ENCODE measurements at regions not wholly inside any gene's neighbourhood (a gene's known extent, or its start where the extent isn't known, plus 50 kb on each side); places are given as distances from the start of the nearest gene placed in this dataset.

DNA sequence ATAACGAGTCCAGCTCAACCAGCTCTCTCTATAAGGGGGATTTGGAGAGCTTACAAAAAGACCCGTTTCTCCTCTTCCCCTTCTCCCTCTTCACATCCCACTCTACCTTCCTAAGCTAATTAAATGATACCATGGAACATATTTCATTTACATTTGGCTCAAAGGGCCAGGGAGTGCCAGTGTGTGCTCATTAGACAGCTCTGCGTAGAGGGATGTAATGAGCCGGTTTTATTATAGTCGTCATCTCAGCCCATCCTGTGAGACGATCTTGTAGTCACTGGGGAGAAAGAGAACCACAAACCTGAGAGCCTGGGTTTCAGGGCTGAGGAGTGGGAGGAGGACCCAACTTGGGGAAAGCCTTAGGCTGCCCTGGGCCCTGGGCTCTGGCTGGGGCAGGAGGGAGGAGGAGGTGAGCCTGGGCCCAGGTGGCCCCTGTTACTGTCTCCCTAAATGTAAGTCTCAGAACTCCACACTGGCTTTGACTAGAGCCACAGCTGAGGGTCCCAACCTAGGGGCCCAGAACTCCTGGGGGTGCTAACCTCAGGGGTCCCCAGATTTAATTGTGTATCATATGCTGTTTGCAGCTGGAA is 354.6 kb downstream of the MATN1 start:
- ChIA-PET POLR2A (no interaction called here), CTCF (interaction anchor here (2.8 to 4.9 kb wide), 2 partner anchors 11 to 15 kb away, joined by 10 to 34 read pairs; no protein-coding TSS in a partner anchor)
- TF ChIP-seq, protein P1, sequence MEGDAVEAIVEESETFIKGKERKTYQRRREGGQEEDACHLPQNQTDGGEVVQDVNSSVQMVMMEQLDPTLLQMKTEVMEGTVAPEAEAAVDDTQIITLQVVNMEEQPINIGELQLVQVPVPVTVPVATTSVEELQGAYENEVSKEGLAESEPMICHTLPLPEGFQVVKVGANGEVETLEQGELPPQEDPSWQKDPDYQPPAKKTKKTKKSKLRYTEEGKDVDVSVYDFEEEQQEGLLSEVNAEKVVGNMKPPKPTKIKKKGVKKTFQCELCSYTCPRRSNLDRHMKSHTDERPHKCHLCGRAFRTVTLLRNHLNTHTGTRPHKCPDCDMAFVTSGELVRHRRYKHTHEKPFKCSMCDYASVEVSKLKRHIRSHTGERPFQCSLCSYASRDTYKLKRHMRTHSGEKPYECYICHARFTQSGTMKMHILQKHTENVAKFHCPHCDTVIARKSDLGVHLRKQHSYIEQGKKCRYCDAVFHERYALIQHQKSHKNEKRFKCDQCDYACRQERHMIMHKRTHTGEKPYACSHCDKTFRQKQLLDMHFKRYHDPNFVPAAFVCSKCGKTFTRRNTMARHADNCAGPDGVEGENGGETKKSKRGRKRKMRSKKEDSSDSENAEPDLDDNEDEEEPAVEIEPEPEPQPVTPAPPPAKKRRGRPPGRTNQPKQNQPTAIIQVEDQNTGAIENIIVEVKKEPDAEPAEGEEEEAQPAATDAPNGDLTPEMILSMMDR (IDR thresholded peaks at IDR 0.05; ENCODE audit: insufficient read depth, low read depth, low read length): no peak
- Histone ChIP-seq H3K4me3 (ENCODE audit: low read depth, low read length) (no peak overlapping the region), H3K27me3 (ENCODE audit: control insufficient read depth, insufficient read depth, low read length) (peaks cover 2% of the 10 kb centered on the region; the same call in 1 of the 2 replicates), H3K36me3 (ENCODE audit: control insufficient read depth, insufficient read depth, low read length) (no peaks in the 10 kb centered on the region)
- DNase-seq (ENCODE audit: low read depth): no peak

DNA sequence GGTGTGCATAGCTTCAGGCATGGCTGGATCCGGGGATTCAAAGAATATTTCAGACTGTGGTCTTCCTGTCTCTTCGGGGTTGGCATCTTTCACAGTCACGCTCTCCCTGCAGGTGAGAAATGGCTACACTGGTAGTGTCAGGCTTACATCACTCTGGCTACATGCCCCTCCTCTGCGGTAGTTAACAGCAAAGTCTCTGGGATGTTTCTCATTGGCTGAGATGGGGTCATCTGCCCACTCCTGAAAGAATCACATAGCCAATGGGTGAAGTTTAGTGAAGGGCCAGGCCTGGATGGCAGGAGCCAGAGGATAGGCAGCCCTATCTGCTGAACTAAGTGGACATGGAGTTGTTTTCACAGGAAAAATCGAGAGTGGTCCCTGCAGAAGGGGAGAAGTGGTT is 356.5 kb downstream of the MATN1 start:
- DNase-seq (ENCODE audit: low read depth): no peak
- H3K27me3 ChIP-seq (ENCODE audit: control insufficient read depth, insufficient read depth, low read length): peaks cover 2% of the 10 kb centered on the region; the same call in 1 of the 2 replicates
- H3K4me3 ChIP-seq (ENCODE audit: low read depth, low read length): no peak overlapping the region
- ChIA-PET CTCF (interaction anchor here (1.7 to 4.9 kb wide), 2 partner anchors 13 kb away, joined by 5 to 34 read pairs; no protein-coding TSS in a partner anchor), POLR2A (no interaction called here)
- no peaks in the 10 kb centered on the region for H3K36me3 ChIP-seq (ENCODE audit: control insufficient read depth, insufficient read depth, low read length)
- TF ChIP-seq, protein P1 (IDR thresholded peaks at IDR 0.05; ENCODE audit: insufficient read depth, low read depth, low read length): no peak

DNA sequence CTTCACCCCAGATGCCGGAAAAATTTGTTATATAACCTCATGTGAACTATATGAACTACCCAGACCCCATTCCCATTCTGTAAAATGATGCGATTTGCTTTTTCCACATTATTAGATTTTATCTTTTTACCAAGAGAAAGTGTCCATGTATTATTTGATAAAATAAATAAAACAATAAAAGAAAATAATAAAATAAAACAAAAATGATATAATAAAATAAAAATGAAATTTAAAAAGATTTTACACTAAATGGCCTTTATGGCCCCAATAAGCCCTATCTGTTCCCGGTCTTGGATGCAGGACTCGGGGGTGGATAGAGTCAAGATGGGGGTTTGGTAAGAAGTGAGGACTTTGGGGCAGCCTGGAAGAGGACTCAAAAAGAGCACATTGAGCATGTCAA is 357.2 kb downstream of the MATN1 start:
- H3K27me3 ChIP-seq (ENCODE audit: control insufficient read depth, insufficient read depth, low read length): peaks cover 2% of the 10 kb centered on the region; the same call in 1 of the 2 replicates
- DNase-seq (ENCODE audit: low read depth): no peak
- H3K4me3 ChIP-seq (ENCODE audit: low read depth, low read length): no peak overlapping the region
- CTCF ChIA-PET: interaction anchor here (1.7 to 5.6 kb wide), 2 partner anchors 13 to 14 kb away, joined by 5 to 33 read pairs; no protein-coding TSS in a partner anchor
- TF ChIP-seq, protein P1 (IDR thresholded peaks at IDR 0.05; ENCODE audit: insufficient read depth, low read depth, low read length): no peak
- H3K36me3 ChIP-seq (ENCODE audit: control insufficient read depth, insufficient read depth, low read length): no peaks in the 10 kb centered on the region
- POLR2A ChIA-PET: no interaction called here

DNA sequence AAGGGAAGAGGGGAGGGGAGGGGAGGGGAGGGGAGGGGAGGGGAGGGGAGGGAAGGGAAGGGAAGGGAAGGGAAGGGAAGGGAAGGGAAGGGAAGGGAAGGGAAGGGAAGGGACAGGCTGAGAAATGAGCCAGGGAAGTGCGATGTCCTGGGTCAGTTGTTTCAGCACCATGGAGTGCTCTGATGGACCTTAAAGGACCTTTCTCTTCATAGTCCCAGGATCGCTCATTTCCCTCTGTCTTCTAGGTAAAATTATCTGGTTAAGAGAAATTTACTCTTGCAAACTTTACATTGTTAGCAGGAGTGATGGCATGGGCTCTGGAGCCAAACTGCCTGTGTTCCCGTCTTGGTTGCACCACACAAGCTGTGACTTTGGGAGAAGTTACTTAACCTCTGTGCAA is 357.8 kb downstream of the MATN1 start:
- no peaks in the 10 kb centered on the region for H3K36me3 ChIP-seq (ENCODE audit: control insufficient read depth, insufficient read depth, low read length)
- H3K27me3 ChIP-seq (ENCODE audit: control insufficient read depth, insufficient read depth, low read length): peaks cover under 1% of the 10 kb centered on the region; the same call in 1 of the 2 replicates
- ChIA-PET POLR2A (no interaction called here), CTCF (interaction anchor here (1.7 to 5.6 kb wide), 2 partner anchors 12 to 15 kb away, joined by 5 to 33 read pairs; no protein-coding TSS in a partner anchor)
- no peak overlapping the region for H3K4me3 ChIP-seq (ENCODE audit: low read depth, low read length)
- no peak for DNase-seq (ENCODE audit: low read depth)
- TF ChIP-seq, protein P1 (IDR thresholded peaks at IDR 0.05; ENCODE audit: insufficient read depth, low read depth, low read length): no peak

DNA sequence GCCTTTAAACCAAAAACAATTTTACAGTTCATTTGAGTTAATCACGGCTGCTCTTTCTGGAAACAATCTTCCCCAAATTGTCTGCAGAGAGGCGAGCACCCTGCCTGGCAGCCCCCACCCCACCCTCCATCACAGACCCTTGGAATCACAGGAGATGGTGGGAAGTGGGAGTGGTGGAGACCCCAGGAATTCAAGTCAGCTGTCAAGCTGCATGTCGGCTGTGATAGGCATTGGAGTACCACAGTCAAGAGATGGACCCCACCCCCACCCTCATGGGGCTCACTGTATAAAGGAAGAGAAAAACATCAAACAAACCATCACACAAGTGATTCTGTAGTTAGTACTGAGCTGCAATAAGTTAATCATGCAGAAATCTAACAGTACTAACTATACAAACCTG is 360.4 kb downstream of the MATN1 start:
- CTCF ChIA-PET: interaction anchor here (5.6 kb wide), 1 partner anchor 17 kb away, joined by 33 read pairs; no protein-coding TSS in a partner anchor
- TF ChIP-seq, protein P1 (IDR thresholded peaks at IDR 0.05; ENCODE audit: insufficient read depth, low read depth, low read length): no peak
- POLR2A ChIA-PET: no interaction called here
- Histone ChIP-seq H3K27me3 (ENCODE audit: control insufficient read depth, insufficient read depth, low read length) (no peaks in the 10 kb centered on the region; the same call in 1 of the 2 replicates), H3K36me3 (ENCODE audit: control insufficient read depth, insufficient read depth, low read length) (no peaks in the 10 kb centered on the region), H3K4me3 (ENCODE audit: low read depth, low read length) (no peak overlapping the region)
- no peak for DNase-seq (ENCODE audit: low read depth)

All from BJ (cell line).